ENCODE measurements at regions not wholly inside any gene's neighbourhood (a gene's known extent, or its start where the extent isn't known, plus 50 kb on each side); places are given as distances from the start of the nearest gene placed in this dataset.

GRCh38 chr3:127337911-127338531 is 50.2 kb upstream of the PRR20G start:
- DNase-seq: no peak
